Gastrocnemius medialis (tissue), 4 donors: ENCODE measurements at regions not wholly inside any gene's neighbourhood (a gene's known extent, or its start where the extent isn't known, plus 50 kb on each side); places are given as distances from the start of the nearest gene placed in this dataset.

Source experiments
- POLR2A ChIP-seq, 2 donors: fragments of 450-650 bp; IDR thresholded peaks; one replicate each; pipeline ENCODE4 v1.6.1; 2017; ENCODE audit warnings: antibody characterized with exemption in 2 of 2, mild to moderate bottlenecking in 2 of 2, moderate library complexity in 2 of 2
- TF ChIP-seq, protein P1 (sequence below), 5 experiments: fragments of 450-650 bp in 3 of 5; fragments of 200-600 bp in 2 of 5; sonication (generic) in 2 of 5; IDR thresholded peaks in 4 of 5; conservative IDR thresholded peaks in 1 of 5; 1 replicate in 4 of 5; 2 replicates in 1 of 5; pipeline ENCODE4 v1.5.1; 2016 to 2019; ENCODE audit warnings: antibody characterized with exemption in 5 of 5, mild to moderate bottlenecking in 3 of 5, moderate library complexity in 3 of 5

DNA sequence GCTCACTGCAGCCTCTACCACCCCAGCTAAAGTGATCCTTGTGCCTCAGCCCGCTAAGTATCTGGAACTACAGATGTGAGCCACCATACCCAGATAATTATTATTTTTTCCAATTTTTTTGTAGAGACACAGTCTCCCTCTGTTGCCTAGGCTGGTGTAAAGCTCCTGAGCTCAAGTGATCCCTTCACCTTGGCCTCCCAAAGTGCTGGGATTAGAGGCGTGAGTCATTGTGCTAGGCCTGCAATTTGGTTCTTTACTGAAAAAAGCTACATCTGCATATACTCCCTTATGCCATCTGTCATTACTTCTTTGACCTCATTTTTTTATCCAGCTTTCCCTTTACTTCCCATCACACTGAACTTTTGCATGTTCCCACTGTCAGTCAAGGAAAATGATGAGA, 2012.4 kb upstream of the IGFBP7 start:
- TF ChIP-seq, protein P1, sequence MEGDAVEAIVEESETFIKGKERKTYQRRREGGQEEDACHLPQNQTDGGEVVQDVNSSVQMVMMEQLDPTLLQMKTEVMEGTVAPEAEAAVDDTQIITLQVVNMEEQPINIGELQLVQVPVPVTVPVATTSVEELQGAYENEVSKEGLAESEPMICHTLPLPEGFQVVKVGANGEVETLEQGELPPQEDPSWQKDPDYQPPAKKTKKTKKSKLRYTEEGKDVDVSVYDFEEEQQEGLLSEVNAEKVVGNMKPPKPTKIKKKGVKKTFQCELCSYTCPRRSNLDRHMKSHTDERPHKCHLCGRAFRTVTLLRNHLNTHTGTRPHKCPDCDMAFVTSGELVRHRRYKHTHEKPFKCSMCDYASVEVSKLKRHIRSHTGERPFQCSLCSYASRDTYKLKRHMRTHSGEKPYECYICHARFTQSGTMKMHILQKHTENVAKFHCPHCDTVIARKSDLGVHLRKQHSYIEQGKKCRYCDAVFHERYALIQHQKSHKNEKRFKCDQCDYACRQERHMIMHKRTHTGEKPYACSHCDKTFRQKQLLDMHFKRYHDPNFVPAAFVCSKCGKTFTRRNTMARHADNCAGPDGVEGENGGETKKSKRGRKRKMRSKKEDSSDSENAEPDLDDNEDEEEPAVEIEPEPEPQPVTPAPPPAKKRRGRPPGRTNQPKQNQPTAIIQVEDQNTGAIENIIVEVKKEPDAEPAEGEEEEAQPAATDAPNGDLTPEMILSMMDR (IDR thresholded peaks at IDR 0.05 in 4 of 5, conservative IDR thresholded peaks at IDR 0.05 in 1 of 5) = no peak
- no peak for TF ChIP-seq POLR2A (IDR thresholded peaks at IDR 0.05)
